OCI-LY7 (cell line): ENCODE measurements at regions not wholly inside any gene's neighbourhood (a gene's known extent, or its start where the extent isn't known, plus 50 kb on each side); places are given as distances from the start of the nearest gene placed in this dataset.

Experiments
- CTCF ChIP-seq: fragments of 200-600 bp; sonication (generic); conservative IDR thresholded peaks from 2 replicates; pipeline ENCODE4 v1.5.1; 2014; ENCODE audit warnings: mild to moderate bottlenecking, antibody characterized with exemption, low read length, moderate library complexity, mixed read lengths
- EZH2phosphoT487 ChIP-seq: fragments of 200-600 bp; sonication (generic); IDR thresholded peaks from 2 replicates; pipeline ENCODE4 v1.6.1; 2018; ENCODE audit warnings: low read depth, borderline replicate concordance, mild to moderate bottlenecking, mixed run types, antibody characterized with exemption, low read length, moderate library complexity, mixed read lengths

- TF ChIP-seq CTCF (no peak), EZH2phosphoT487 (no peak)
Observed at GRCh38 chrX:146454363-146454762, 355.2 kb upstream of the CXorf51B start.
